Sigmoid colon (tissue), 6 donors: ENCODE measurements at regions not wholly inside any gene's neighbourhood (a gene's known extent, or its start where the extent isn't known, plus 50 kb on each side); places are given as distances from the start of the nearest gene placed in this dataset.

Experiments used
- DNase-seq: peaks from one replicate; pipeline ENCODE4 v3.0.0-alpha.2; 2019
- H3K27ac ChIP-seq, 4 donors: fragments of 200-600 bp; sonication (generic); one replicate each; pipeline ENCODE4 v1.5.1; 2016 to 2019; ENCODE audit warnings: mild to moderate bottlenecking in 1 of 4
- H3K27me3 ChIP-seq, 3 donors: fragments of 200-600 bp; sonication (generic); one replicate each; pipeline ENCODE4 v1.5.1; 2019; ENCODE audit warnings: mild to moderate bottlenecking in 1 of 3
- H3K36me3 ChIP-seq, 4 donors: fragments of 200-600 bp; sonication (generic); one replicate each; pipeline ENCODE4 v1.5.1; 2016 to 2019
- H3K4me1 ChIP-seq, 4 donors: fragments of 200-600 bp; sonication (generic); one replicate each; pipeline ENCODE4 v1.5.1; 2017 to 2019
- H3K4me3 ChIP-seq, 4 donors: fragments of 200-600 bp; sonication (generic); one replicate each; pipeline ENCODE4 v1.5.1; 2017 to 2019; ENCODE audit warnings: mild to moderate bottlenecking in 2 of 4, moderate library complexity in 1 of 4
- H3K9me3 ChIP-seq, 4 donors: fragments of 200-600 bp in 3 of 4; sonication (generic) in 3 of 4; one replicate each; pipeline versions ENCODE4 v1.5.1 to v1.6.1; 2013 to 2019
- CTCF ChIP-seq, 4 experiments: fragments of 450-650 bp in 3 of 4; fragments of 200-600 bp in 1 of 4; IDR thresholded peaks; one replicate each; pipeline ENCODE4 v1.5.1; 2016 to 2019; ENCODE audit warnings: antibody characterized with exemption in 4 of 4, mild to moderate bottlenecking in 3 of 4, moderate library complexity in 2 of 4
- EP300 ChIP-seq, 4 donors: sonication (generic); formaldehyde crosslinking; IDR thresholded peaks; one replicate each; pipeline ENCODE4 v1.6.1; 2017; ENCODE audit warnings: antibody characterized with exemption in 4 of 4
- POLR2A ChIP-seq, 2 donors: fragments of 450-650 bp; IDR thresholded peaks; one replicate each; pipeline ENCODE4 v1.6.1; 2016; ENCODE audit warnings: antibody characterized with exemption in 2 of 2, mild to moderate bottlenecking in 2 of 2, moderate library complexity in 2 of 2
- POLR2AphosphoS5 ChIP-seq, 4 donors: sonication (generic); formaldehyde crosslinking; IDR thresholded peaks; one replicate each; pipeline ENCODE4 v1.6.1; 2017; ENCODE audit warnings: antibody characterized with exemption in 4 of 4
- WGBS, 2 donors: extraction: QIAGEN DNeasy Blood & Tissue Kit; methylation state at CpG; one replicate each; pipeline ENCODE4 v1.1.7; 2013; 5-methylcytosine and 5-hydroxymethylcytosine counted together
- intact Hi-C: fragments of 100-400 bp; cut with DNase I; formaldehyde crosslinking; loops from one replicate; pipeline ENCODE4 v1.15.1; 2023
- donor health status: healthy with polysubstance abuse.
- donor health status: healthy.

- no peaks in the 10 kb centered on the region for H3K27me3 ChIP-seq
- no peak for DNase-seq
- 52 to 68% methylated on average over 7 of the region's 7 CpGs for WGBS, 2 donors
- H3K9me3 ChIP-seq, result no peaks in the 10 kb centered on the region
- intact Hi-C loops, result no loop called here
- H3K27ac ChIP-seq, result no peak overlapping the region
- no peaks in the 10 kb centered on the region for H3K36me3 ChIP-seq
- no peak overlapping the region for H3K4me3 ChIP-seq
- H3K4me1 ChIP-seq, result no peaks in the 10 kb centered on the region
- TF ChIP-seq CTCF (IDR thresholded peaks at IDR 0.05) (no peak), POLR2AphosphoS5 (IDR thresholded peaks at IDR 0.05) (no peak), POLR2A (IDR thresholded peaks at IDR 0.05) (no peak), EP300 (IDR thresholded peaks at IDR 0.05) (no peak)
These were observed 522.7 kb upstream of the CDH4 start for GRCh38 chr20:60729135-60729900.

- TF ChIP-seq POLR2A (IDR thresholded peaks at IDR 0.05) (no peak), EP300 (IDR thresholded peaks at IDR 0.05) (no peak)
- whole genome bisulfite sequencing, 2 donors, result 43 to 71% methylated on average over 3 of the region's 3 CpGs
- Histone ChIP-seq H3K36me3 (no peaks in the 10 kb centered on the region), H3K4me1 (no peaks in the 10 kb centered on the region), H3K9me3 (no peaks in the 10 kb centered on the region), H3K4me3 (no peak overlapping the region), H3K27ac (no peak overlapping the region), H3K27me3 (no peaks in the 10 kb centered on the region)
- no peak for DNase-seq
- intact Hi-C loops, result loop anchor here (1.0 kb wide), 1 partner anchor 35 kb away; no protein-coding TSS in a partner anchor
These were observed 519.7 kb upstream of the CDH4 start for GRCh38 chr20:60732322-60732721.

GRCh38 chr20:60748086-60748485, 504.0 kb upstream of the CDH4 start:
- no peaks in the 10 kb centered on the region for H3K4me1 ChIP-seq
- H3K4me3 ChIP-seq, result no peak overlapping the region
- TF ChIP-seq POLR2AphosphoS5 (IDR thresholded peaks at IDR 0.05) (no peak), CTCF (IDR thresholded peaks at IDR 0.05) (no peak)
- no peaks in the 10 kb centered on the region for H3K36me3 ChIP-seq
- H3K27me3 ChIP-seq, result no peaks in the 10 kb centered on the region
- DNase-seq, result no peak
- WGBS, 2 donors, result 79 to 84% methylated on average over 6 of the region's 6 CpGs
- intact Hi-C loops, result no loop called here
- H3K27ac ChIP-seq, result no peak overlapping the region
- H3K9me3 ChIP-seq, result no peaks in the 10 kb centered on the region

- H3K27ac ChIP-seq, result no peak overlapping the region
- no peaks in the 10 kb centered on the region for H3K27me3 ChIP-seq
- no peaks in the 10 kb centered on the region for H3K9me3 ChIP-seq
- no peaks in the 10 kb centered on the region for H3K36me3 ChIP-seq
- no peak for DNase-seq
- no peaks in the 10 kb centered on the region for H3K4me1 ChIP-seq
- intact Hi-C loops, result no loop called here
- 86 to 91% methylated on average over 11 of the region's 11 CpGs for WGBS, 2 donors
- no peak for TF ChIP-seq POLR2A (IDR thresholded peaks at IDR 0.05)
- no peak overlapping the region for H3K4me3 ChIP-seq
These were observed 502.1 kb upstream of the CDH4 start for GRCh38 chr20:60749804-60750602.

GRCh38 chr20:60750909-60751308, 501.2 kb upstream of the CDH4 start:
- H3K9me3 ChIP-seq, result no peaks in the 10 kb centered on the region
- intact Hi-C loops, result no loop called here
- no peak overlapping the region for H3K4me3 ChIP-seq
- WGBS, 2 donors, result 85 to 88% methylated on average over 10 of the region's 10 CpGs
- no peak for TF ChIP-seq EP300 (IDR thresholded peaks at IDR 0.05)
- H3K36me3 ChIP-seq, result no peaks in the 10 kb centered on the region
- no peak for DNase-seq
- H3K4me1 ChIP-seq, result no peaks in the 10 kb centered on the region
- H3K27ac ChIP-seq, result no peak overlapping the region
- no peaks in the 10 kb centered on the region for H3K27me3 ChIP-seq

GRCh38 chr20:60751826-60752225, 500.2 kb upstream of the CDH4 start:
- intact Hi-C loops, result no loop called here
- no peaks in the 10 kb centered on the region for H3K27me3 ChIP-seq
- DNase-seq, result no peak
- no peak for TF ChIP-seq CTCF (IDR thresholded peaks at IDR 0.05)
- no peak overlapping the region for H3K4me3 ChIP-seq
- H3K27ac ChIP-seq, result no peak overlapping the region
- no peaks in the 10 kb centered on the region for H3K4me1 ChIP-seq
- H3K36me3 ChIP-seq, result no peaks in the 10 kb centered on the region
- H3K9me3 ChIP-seq, result no peaks in the 10 kb centered on the region
- WGBS, 2 donors, result 77 to 82% methylated on average over 7 of the region's 7 CpGs
